ENCODE measurements at regions not wholly inside any gene's neighbourhood (a gene's known extent, or its start where the extent isn't known, plus 50 kb on each side); places are given as distances from the start of the nearest gene placed in this dataset.

GRCh38 chr3:62999158-62999557 is 123.9 kb upstream of the CADPS start:
- Histone ChIP-seq H2AFZ (ENCODE audit: insufficient read depth, low read depth, low read length, poor library complexity, severe bottlenecking) (no peak overlapping the region), H3K36me3 (replicated peaks in 1 of 2; ENCODE audit: control extremely low read depth in 1 of 2, control insufficient read depth in 1 of 2, extremely low read depth in 1 of 2, insufficient read depth in 2 of 2, low read length in 1 of 2) (no peaks in the 10 kb centered on the region), H3K9ac (ENCODE audit: low read length) (no peak overlapping the region), H3K79me2 (ENCODE audit: control insufficient read depth, insufficient read depth, low read length) (no peaks in the 10 kb centered on the region), H3K4me1 (ENCODE audit: control insufficient read depth in 2 of 2, insufficient read depth in 2 of 2, low read length in 2 of 2) (no peaks in the 10 kb centered on the region), H3K9me3 (ENCODE audit: control extremely low read depth in 1 of 3, control insufficient read depth in 2 of 3, insufficient read depth in 1 of 3, low read length in 2 of 3) (peaks cover 0 to 3% (median 0%) of the 10 kb centered on the region in 3 donors), H4K20me1 (ENCODE audit: control insufficient read depth, insufficient read depth, low read length, poor library complexity, severe bottlenecking) (no peaks in the 10 kb centered on the region), H3K27me3 (replicated peaks in 1 of 4; ENCODE audit: control extremely low read depth in 1 of 4, control insufficient read depth in 3 of 4, insufficient read depth in 4 of 4, low read length in 3 of 4) (no peaks in the 10 kb centered on the region), H3K4me3 (ENCODE audit: control extremely low read depth in 1 of 5, extremely low read depth in 1 of 5, insufficient read depth in 1 of 5, low read depth in 2 of 5, low read length in 4 of 5) (no peak overlapping the region), H3K4me2 (replicated peaks; ENCODE audit: low read depth, low read length, poor library complexity, severe bottlenecking) (no peak overlapping the region), H3K27ac (ENCODE audit: low read length in 2 of 2) (no peak overlapping the region)
- Mint-ChIP-seq H3K27me3 (no peaks in the 10 kb centered on the region), H3K9me3 (ENCODE audit: insufficient read depth) (peaks cover 3% of the 10 kb centered on the region), H3K4me3 (no peak overlapping the region), H3K27ac (no peak overlapping the region), H3K4me1 (peaks cover 2% of the 10 kb centered on the region)
- POLR2A ChIA-PET, result no interaction called here
- ATAC-seq (ENCODE audit: low read depth) (no peak), DNase-seq (no peak)
- intact Hi-C loops (cut with micrococcal nuclease), result no loop called here
- no CpG with 5 or more reads among the region's 2 CpGs for WGBS (ENCODE audit: insufficient coverage)
- CTCF ChIA-PET, result no interaction called here
- TF ChIP-seq, protein P1, sequence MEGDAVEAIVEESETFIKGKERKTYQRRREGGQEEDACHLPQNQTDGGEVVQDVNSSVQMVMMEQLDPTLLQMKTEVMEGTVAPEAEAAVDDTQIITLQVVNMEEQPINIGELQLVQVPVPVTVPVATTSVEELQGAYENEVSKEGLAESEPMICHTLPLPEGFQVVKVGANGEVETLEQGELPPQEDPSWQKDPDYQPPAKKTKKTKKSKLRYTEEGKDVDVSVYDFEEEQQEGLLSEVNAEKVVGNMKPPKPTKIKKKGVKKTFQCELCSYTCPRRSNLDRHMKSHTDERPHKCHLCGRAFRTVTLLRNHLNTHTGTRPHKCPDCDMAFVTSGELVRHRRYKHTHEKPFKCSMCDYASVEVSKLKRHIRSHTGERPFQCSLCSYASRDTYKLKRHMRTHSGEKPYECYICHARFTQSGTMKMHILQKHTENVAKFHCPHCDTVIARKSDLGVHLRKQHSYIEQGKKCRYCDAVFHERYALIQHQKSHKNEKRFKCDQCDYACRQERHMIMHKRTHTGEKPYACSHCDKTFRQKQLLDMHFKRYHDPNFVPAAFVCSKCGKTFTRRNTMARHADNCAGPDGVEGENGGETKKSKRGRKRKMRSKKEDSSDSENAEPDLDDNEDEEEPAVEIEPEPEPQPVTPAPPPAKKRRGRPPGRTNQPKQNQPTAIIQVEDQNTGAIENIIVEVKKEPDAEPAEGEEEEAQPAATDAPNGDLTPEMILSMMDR (IDR thresholded peaks at IDR 0.05), result no peak
- no peak for TF ChIP-seq EZH2 (IDR thresholded peaks at IDR 0.05; ENCODE audit: borderline replicate concordance, insufficient read depth, low read depth, low read length, poor library complexity, severe bottlenecking)

GRCh38 chr3:62999791-63000190 is 124.6 kb upstream of the CADPS start:
- Histone ChIP-seq H3K9me3 (ENCODE audit: control extremely low read depth in 1 of 3, control insufficient read depth in 2 of 3, insufficient read depth in 1 of 3, low read length in 2 of 3) (peaks cover 0 to 3% (median 0%) of the 10 kb centered on the region in 3 donors), H2AFZ (ENCODE audit: insufficient read depth, low read depth, low read length, poor library complexity, severe bottlenecking) (no peak overlapping the region), H4K20me1 (ENCODE audit: control insufficient read depth, insufficient read depth, low read length, poor library complexity, severe bottlenecking) (no peaks in the 10 kb centered on the region), H3K4me2 (replicated peaks; ENCODE audit: low read depth, low read length, poor library complexity, severe bottlenecking) (no peak overlapping the region), H3K9ac (ENCODE audit: low read length) (no peak overlapping the region), H3K4me1 (ENCODE audit: control insufficient read depth in 2 of 2, insufficient read depth in 2 of 2, low read length in 2 of 2) (no peaks in the 10 kb centered on the region), H3K36me3 (replicated peaks in 1 of 2; ENCODE audit: control extremely low read depth in 1 of 2, control insufficient read depth in 1 of 2, extremely low read depth in 1 of 2, insufficient read depth in 2 of 2, low read length in 1 of 2) (no peaks in the 10 kb centered on the region), H3K27ac (ENCODE audit: low read length in 2 of 2) (no peak overlapping the region), H3K4me3 (ENCODE audit: control extremely low read depth in 1 of 5, extremely low read depth in 1 of 5, insufficient read depth in 1 of 5, low read depth in 2 of 5, low read length in 4 of 5) (no peak overlapping the region), H3K79me2 (ENCODE audit: control insufficient read depth, insufficient read depth, low read length) (no peaks in the 10 kb centered on the region), H3K27me3 (replicated peaks in 1 of 4; ENCODE audit: control extremely low read depth in 1 of 4, control insufficient read depth in 3 of 4, insufficient read depth in 4 of 4, low read length in 3 of 4) (no peaks in the 10 kb centered on the region)
- H3K9me3 Mint-ChIP-seq (ENCODE audit: insufficient read depth), result peaks cover 3% of the 10 kb centered on the region
- peaks cover 2% of the 10 kb centered on the region for H3K4me1 Mint-ChIP-seq
- DNase-seq (no peak), ATAC-seq (ENCODE audit: low read depth) (no peak)
- POLR2A ChIA-PET, result no interaction called here
- no peak overlapping the region for H3K27ac Mint-ChIP-seq
- TF ChIP-seq EZH2 (IDR thresholded peaks at IDR 0.05; ENCODE audit: borderline replicate concordance, insufficient read depth, low read depth, low read length, poor library complexity, severe bottlenecking), result no peak
- TF ChIP-seq, protein P1 (IDR thresholded peaks at IDR 0.05), result no peak
- intact Hi-C loops (cut with micrococcal nuclease), result no loop called here
- CTCF ChIA-PET, result no interaction called here
- H3K4me3 Mint-ChIP-seq, result no peak overlapping the region
- WGBS (ENCODE audit: insufficient coverage), result no CpG with 5 or more reads among the region's 1 CpG
- no peaks in the 10 kb centered on the region for H3K27me3 Mint-ChIP-seq
